ENCODE measurements at regions not wholly inside any gene's neighbourhood (a gene's known extent, or its start where the extent isn't known, plus 50 kb on each side); places are given as distances from the start of the nearest gene placed in this dataset.

DNA sequence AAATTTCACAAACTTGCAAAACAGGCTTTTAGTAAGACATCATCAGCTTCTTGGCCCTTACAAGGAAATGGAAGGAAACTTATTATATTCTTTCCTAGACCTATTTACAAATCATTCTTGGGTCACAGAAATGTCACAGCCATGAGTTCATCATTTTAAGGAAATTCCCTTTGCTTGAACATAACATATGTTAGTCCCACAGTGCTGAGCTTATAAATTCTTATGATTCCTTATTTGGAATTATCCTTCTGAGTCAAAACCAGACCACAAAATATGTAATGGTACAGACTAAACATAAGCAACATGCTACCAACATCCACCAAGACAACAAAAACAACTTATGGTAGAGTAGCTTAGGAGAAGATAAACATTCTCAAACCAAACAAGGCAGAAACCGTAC lies 236.9 kb upstream of the CTSO start:
- no peak for DNase-seq (ENCODE audit: insufficient read length, low spot score)
- no peak for FAIRE-seq
- TF ChIP-seq, protein P1, sequence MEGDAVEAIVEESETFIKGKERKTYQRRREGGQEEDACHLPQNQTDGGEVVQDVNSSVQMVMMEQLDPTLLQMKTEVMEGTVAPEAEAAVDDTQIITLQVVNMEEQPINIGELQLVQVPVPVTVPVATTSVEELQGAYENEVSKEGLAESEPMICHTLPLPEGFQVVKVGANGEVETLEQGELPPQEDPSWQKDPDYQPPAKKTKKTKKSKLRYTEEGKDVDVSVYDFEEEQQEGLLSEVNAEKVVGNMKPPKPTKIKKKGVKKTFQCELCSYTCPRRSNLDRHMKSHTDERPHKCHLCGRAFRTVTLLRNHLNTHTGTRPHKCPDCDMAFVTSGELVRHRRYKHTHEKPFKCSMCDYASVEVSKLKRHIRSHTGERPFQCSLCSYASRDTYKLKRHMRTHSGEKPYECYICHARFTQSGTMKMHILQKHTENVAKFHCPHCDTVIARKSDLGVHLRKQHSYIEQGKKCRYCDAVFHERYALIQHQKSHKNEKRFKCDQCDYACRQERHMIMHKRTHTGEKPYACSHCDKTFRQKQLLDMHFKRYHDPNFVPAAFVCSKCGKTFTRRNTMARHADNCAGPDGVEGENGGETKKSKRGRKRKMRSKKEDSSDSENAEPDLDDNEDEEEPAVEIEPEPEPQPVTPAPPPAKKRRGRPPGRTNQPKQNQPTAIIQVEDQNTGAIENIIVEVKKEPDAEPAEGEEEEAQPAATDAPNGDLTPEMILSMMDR (IDR thresholded peaks at IDR 0.05; ENCODE audit: insufficient read depth, missing control alignments): no peak

DNA sequence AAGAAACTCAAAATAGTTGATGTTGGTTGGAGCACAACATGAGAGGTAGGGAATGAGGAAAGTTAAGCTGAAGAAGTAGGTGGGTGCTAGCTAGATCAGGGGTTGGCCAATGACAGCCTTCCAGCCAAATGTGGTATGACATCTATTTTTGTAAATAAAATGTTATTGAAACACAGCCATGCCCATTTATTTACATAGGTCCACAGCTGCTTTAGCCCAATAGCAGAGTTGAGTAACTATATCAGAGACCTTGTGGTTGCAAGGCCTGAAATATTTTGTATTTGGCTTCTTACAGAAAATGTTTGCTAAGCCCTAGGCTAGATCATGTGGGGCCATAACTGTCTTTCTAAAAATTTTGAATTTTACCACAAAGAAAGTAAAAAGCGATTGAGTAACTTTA lies 234.9 kb upstream of the CTSO start:
- FAIRE-seq (no peak), DNase-seq (ENCODE audit: insufficient read length, low spot score) (no peak)
- TF ChIP-seq, protein P1 (IDR thresholded peaks at IDR 0.05; ENCODE audit: insufficient read depth, missing control alignments): no peak

DNA sequence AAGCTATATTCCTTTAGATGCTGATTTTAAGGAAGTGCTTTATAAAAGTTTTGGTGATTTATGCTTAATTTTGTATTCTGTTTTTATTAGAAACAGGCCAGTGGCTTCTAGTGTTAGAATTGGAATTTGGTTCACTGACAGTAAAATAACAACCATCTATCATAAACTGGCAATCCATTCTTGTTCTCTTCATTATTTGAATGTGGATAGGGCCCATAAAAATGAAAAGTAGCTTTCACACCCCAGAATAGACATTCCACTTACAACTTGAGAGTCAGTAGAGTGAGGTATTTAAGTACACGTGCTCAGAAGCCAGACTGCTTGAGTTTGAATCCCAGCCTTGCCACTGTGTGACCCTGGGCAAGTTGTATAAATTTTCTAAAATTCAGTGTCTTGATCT lies 232.4 kb upstream of the CTSO start:
- TF ChIP-seq, protein P1 (IDR thresholded peaks at IDR 0.05; ENCODE audit: insufficient read depth, missing control alignments): no peak
- FAIRE-seq: no peak

DNA sequence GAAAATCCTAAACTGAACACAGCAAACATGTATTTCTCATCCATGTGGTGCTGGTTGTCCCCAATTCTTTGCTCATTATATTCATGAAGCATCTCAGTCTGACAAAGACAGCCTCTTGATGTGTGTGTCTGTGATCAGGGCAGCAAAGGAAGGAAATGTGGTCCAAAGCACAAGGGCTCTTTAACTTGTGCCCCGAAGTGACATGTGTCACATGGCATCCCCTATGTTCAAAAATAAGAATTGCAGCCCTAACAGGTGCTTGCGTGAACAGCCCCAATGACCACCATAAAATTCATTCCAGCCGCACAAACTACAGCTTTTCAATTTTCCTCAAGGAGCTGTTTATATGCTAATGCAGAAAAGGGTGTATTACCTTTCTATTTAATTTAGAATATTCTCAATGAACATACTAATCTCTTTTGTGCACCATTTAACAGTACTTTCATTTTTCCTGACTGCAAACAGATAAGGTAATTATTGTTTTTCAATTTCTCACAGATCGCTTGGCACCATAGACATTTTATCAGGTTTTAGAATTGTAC lies 231.9 kb upstream of the CTSO start:
- no peak for DNase-seq (ENCODE audit: insufficient read length, low spot score)
- FAIRE-seq: no peak
- TF ChIP-seq, protein P1 (IDR thresholded peaks at IDR 0.05; ENCODE audit: insufficient read depth, missing control alignments): no peak

More for the DNA sequence above, 232.4 kb upstream of the CTSO start:
- no peak for DNase-seq (ENCODE audit: insufficient read length, low spot score)

DNA sequence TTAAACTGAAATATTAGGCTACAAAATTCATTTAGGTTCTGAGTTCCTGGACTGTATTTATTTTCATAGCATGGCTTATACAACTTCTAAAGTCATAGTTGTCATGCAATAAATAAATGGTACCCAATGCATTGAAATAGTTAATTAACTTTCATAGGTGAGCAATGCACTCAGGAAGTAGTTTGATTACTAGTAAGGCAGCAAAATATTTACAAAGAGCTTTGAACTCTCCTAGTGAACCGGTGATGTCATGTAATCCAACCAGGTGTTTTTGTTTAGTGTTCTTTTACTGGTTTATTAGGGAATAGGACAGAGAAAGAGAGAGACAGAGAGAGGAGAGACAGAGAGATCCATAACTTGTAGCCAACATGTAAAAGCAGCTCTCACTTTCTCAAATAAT lies 228.6 kb upstream of the CTSO start:
- DNase-seq (ENCODE audit: insufficient read length, low spot score) (no peak), FAIRE-seq (no peak)
- TF ChIP-seq, protein P1 (IDR thresholded peaks at IDR 0.05; ENCODE audit: insufficient read depth, missing control alignments): no peak

DNA sequence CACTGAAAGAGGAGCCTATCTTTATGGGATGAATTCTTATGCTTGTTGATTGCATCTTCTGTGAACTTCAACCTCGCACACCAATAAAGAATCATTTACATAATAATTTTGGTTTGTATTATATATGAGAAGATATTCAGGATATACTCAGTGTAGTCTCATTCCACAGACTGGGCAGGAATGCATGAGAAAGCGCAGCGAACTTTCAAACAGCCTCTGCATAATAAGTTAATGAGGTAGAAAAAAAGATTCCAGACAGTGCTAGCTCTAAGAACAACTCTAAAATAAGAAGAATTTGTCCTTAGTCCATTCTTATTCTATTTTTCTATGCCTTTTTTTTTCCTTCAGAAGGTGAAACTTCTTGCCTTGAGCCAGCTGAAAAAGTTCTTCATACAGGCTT lies 224.3 kb upstream of the CTSO start:
- FAIRE-seq (no peak), DNase-seq (ENCODE audit: insufficient read length, low spot score) (no peak)
- TF ChIP-seq, protein P1 (IDR thresholded peaks at IDR 0.05; ENCODE audit: insufficient read depth, missing control alignments): no peak

DNA sequence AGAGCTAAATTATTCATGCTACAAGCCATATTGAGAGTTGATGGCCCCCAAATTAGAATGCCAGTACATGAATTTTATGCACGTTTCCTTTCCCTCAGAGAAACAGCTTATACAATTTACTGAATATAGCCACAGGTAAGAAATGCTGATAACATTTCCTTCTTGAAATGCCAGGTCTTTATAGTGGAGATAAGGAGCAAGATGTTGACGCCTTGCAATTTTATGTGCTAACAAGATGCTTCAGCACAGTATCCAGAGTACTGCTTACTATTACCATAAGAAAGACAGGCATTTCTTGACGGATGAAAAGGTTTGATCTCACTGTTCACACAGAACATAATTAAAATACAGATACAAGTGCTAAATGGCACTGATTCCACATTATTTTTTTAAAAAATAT lies 223.2 kb upstream of the CTSO start:
- DNase-seq (ENCODE audit: insufficient read length, low spot score): no peak
- TF ChIP-seq, protein P1 (IDR thresholded peaks at IDR 0.05; ENCODE audit: insufficient read depth, missing control alignments): no peak
- no peak for FAIRE-seq
